IMR-90 (cell line): ENCODE measurements at regions not wholly inside any gene's neighbourhood (a gene's known extent, or its start where the extent isn't known, plus 50 kb on each side); places are given as distances from the start of the nearest gene placed in this dataset.
A peak's percentile ranks its signal among the peaks of the same experiment; 100 is the strongest.

ENCODE experiments used
- ATAC-seq: fragments of 200-7000 bp; cut with Tn5 transposase; 2 replicates; pipeline ENCODE4 v1.9.1; 2020; ENCODE audit warnings: low read depth, mild to moderate bottlenecking, moderate library complexity
- BruUV-seq: library from RNA; stranded (reverse); fragments of 400-500 nt; replicated peaks from 2 replicates; lab custom pipeline; 2021; lab: Mats Ljungman, UMichigan
- CTCF ChIA-PET: fragments of 300-600 bp; formaldehyde crosslinking; extraction: SDS; loops from one replicate; lab custom pipeline; 2021; ENCODE audit warnings: antibody characterized with exemption; lab: Yijun Ruan, JAX
- POLR2A ChIA-PET: fragments of 300-600 bp; sonication (Branson Sonifier 250); formaldehyde crosslinking; loops from one replicate; lab custom pipeline; 2022; ENCODE audit warnings: antibody characterized with exemption; ENCODE audit not compliant: unreplicated experiment; lab: Charles Lee
- DNase-seq: peaks from one replicate; pipeline ENCODE4 v3.0.0; 2013
- H2AFZ ChIP-seq: replicated peaks from 2 replicates; pipeline ENCODE3; 2013; ENCODE audit warnings: low read length, mild to moderate bottlenecking; ENCODE audit not compliant: poor library complexity
- H2AK5ac ChIP-seq: 2 replicates; pipeline ENCODE4 v1.6.1; 2013; ENCODE audit warnings: low read depth, low read length, inconsistent platforms
- H2AK9ac ChIP-seq: replicated peaks from 2 replicates; pipeline ENCODE3; 2013; ENCODE audit warnings: mild to moderate bottlenecking, low read depth, low read length, moderate library complexity; ENCODE audit not compliant: poor library complexity
- H2BK120ac ChIP-seq: 2 replicates; pipeline ENCODE4 v1.6.1; 2013; ENCODE audit warnings: low read depth, low read length, inconsistent platforms
- H2BK15ac ChIP-seq: 3 replicates; pipeline ENCODE4 v1.6.1; 2013; ENCODE audit warnings: low read depth, low read length, inconsistent platforms
- H2BK20ac ChIP-seq: 2 replicates; pipeline ENCODE4 v1.6.1; 2013; ENCODE audit warnings: low read depth, mild to moderate bottlenecking, inconsistent platforms, low read length, moderate library complexity
- H2BK5ac ChIP-seq: 2 replicates; pipeline ENCODE4 v1.6.1; 2013; ENCODE audit warnings: mild to moderate bottlenecking, low read depth, low read length, inconsistent platforms; ENCODE audit not compliant: poor library complexity, severe bottlenecking
- H3K14ac ChIP-seq: replicated peaks from 2 replicates; pipeline ENCODE4 v1.6.1; 2013; ENCODE audit warnings: low read depth, low read length, inconsistent platforms
- H3K18ac ChIP-seq: 2 replicates; pipeline ENCODE4 v1.6.1; 2013; ENCODE audit warnings: low read depth, low read length, control low read depth
- H3K23ac ChIP-seq: 2 replicates; pipeline ENCODE4 v1.6.1; 2013; ENCODE audit warnings: low read depth, low read length, inconsistent platforms
- H3K27ac ChIP-seq: 2 replicates; pipeline ENCODE4 v1.5.1; 2013; ENCODE audit warnings: mild to moderate bottlenecking, control low read depth, low read length; ENCODE audit not compliant: insufficient read depth
- H3K27me3 ChIP-seq: 2 replicates; pipeline ENCODE4 v1.6.1; 2013; ENCODE audit warnings: low read length; ENCODE audit not compliant: control insufficient read depth, insufficient read depth
- H3K36me3 ChIP-seq: 2 replicates; pipeline ENCODE4 v1.6.1; 2013; ENCODE audit warnings: low read length, mixed read lengths; ENCODE audit not compliant: control insufficient read depth, insufficient read depth
- H3K4ac ChIP-seq: 2 replicates; pipeline ENCODE4 v1.6.1; 2013; ENCODE audit warnings: low read depth, low read length, inconsistent platforms
- H3K4me1 ChIP-seq: 2 replicates; pipeline ENCODE4 v1.6.1; 2013; ENCODE audit warnings: low read length, mixed read lengths; ENCODE audit not compliant: control insufficient read depth, insufficient read depth
- H3K4me2 ChIP-seq: 2 replicates; pipeline ENCODE4 v1.6.1; 2013; ENCODE audit warnings: low read depth, mild to moderate bottlenecking, control low read depth, low read length, moderate library complexity
- H3K4me3 ChIP-seq: 2 replicates; pipeline ENCODE4 v1.5.1; 2013; ENCODE audit warnings: low read depth, mild to moderate bottlenecking, control low read depth, low read length, moderate library complexity; ENCODE audit not compliant: insufficient read depth
- H3K56ac ChIP-seq: 2 replicates; pipeline ENCODE4 v1.6.1; 2013; ENCODE audit warnings: low read length, inconsistent platforms; ENCODE audit not compliant: insufficient read depth; ENCODE audit errors: extremely low read depth
- H3K79me1 ChIP-seq, 2 experiments: 2 replicates each; pipeline ENCODE4 v1.6.1; 2013; ENCODE audit warnings: low read length in 2 of 2, inconsistent platforms in 1 of 2, low read depth in 1 of 2
- H3K9ac ChIP-seq: 2 replicates; pipeline ENCODE4 v1.6.1; 2013; ENCODE audit warnings: low read depth, low read length, control low read depth
- H3K9me1 ChIP-seq: 2 replicates; pipeline ENCODE4 v1.6.1; 2013; ENCODE audit warnings: low read length, inconsistent platforms; ENCODE audit not compliant: insufficient read depth
- H3K9me3 ChIP-seq: 2 replicates; pipeline ENCODE4 v1.6.1; 2013; ENCODE audit warnings: low read length; ENCODE audit not compliant: control insufficient read depth, insufficient read depth
- H4K20me1 ChIP-seq: 2 replicates; pipeline ENCODE4 v1.6.1; 2013; ENCODE audit warnings: low read length, inconsistent platforms; ENCODE audit not compliant: insufficient read depth
- H4K5ac ChIP-seq: 2 replicates; pipeline ENCODE4 v1.6.1; 2013; ENCODE audit warnings: mild to moderate bottlenecking, low read depth, low read length, control low read depth
- H4K8ac ChIP-seq, 2 experiments: 2 replicates each; pipeline ENCODE4 v1.6.1; 2013; ENCODE audit warnings: low read depth in 2 of 2, low read length in 2 of 2, control low read depth in 1 of 2, inconsistent platforms in 1 of 2
- H4K91ac ChIP-seq: 2 replicates; pipeline ENCODE4 v1.6.1; 2013; ENCODE audit warnings: low read depth, low read length, inconsistent platforms; ENCODE audit not compliant: insufficient read depth
- CEBPB ChIP-seq: IDR thresholded peaks from 2 replicates; pipeline ENCODE4 v1.6.1; 2012; ENCODE audit warnings: low read depth, low read length, improper control_type of control experiment
- CTCF ChIP-seq: conservative IDR thresholded peaks from 2 replicates; pipeline ENCODE4 v1.5.1; 2012; ENCODE audit warnings: mild to moderate bottlenecking, low read depth, low read length, improper control_type of control experiment
- ELK1 ChIP-seq: fragments of 150-350 bp; IDR thresholded peaks from 2 replicates; pipeline ENCODE4 v1.6.1; 2016; ENCODE audit warnings: low read depth, mild to moderate bottlenecking, low read length, moderate library complexity, borderline replicate concordance
- FOS ChIP-seq: fragments of 150-350 bp; IDR thresholded peaks from 2 replicates; pipeline ENCODE4 v1.6.1; 2016; ENCODE audit warnings: low read depth, low read length
- MAFK ChIP-seq: IDR thresholded peaks from 2 replicates; pipeline ENCODE4 v1.6.1; 2012; ENCODE audit warnings: low read depth, low read length, improper control_type of control experiment
- MAZ ChIP-seq: IDR thresholded peaks from 2 replicates; pipeline ENCODE4 v1.6.1; 2012; ENCODE audit warnings: low read depth, mild to moderate bottlenecking, low read length, improper control_type of control experiment, moderate library complexity, borderline replicate concordance
- POLR2A ChIP-seq: IDR thresholded peaks from 2 replicates; pipeline ENCODE4 v1.6.1; 2012; ENCODE audit warnings: mild to moderate bottlenecking, low read depth, low read length
- RAD21 ChIP-seq: IDR thresholded peaks from 2 replicates; pipeline ENCODE4 v1.6.1; 2012; ENCODE audit warnings: low read length, improper control_type of control experiment
- RCOR1 ChIP-seq: IDR thresholded peaks from 2 replicates; pipeline ENCODE4 v1.6.1; 2012; ENCODE audit warnings: mild to moderate bottlenecking, low read length, improper control_type of control experiment; ENCODE audit not compliant: insufficient replicate concordance
- WGBS, 2 experiments: methylation state at CpG; one replicate each; pipeline versions ENCODE4 v1.1.5 to v1.1.7; 2013; ENCODE audit warnings: missing lambda C conversion rate in 2 of 2; ENCODE audit not compliant: insufficient read length in 1 of 2; ENCODE audit errors: extremely low coverage in 2 of 2; 5-methylcytosine and 5-hydroxymethylcytosine counted together
- dilution Hi-C: fragments of 300-500 bp; cut with HindIII; formaldehyde crosslinking; loops from one replicate; pipeline ENCODE4 v1.14.3; 2018; ENCODE audit warnings: low sequenced_read_pairs; ENCODE audit not compliant: unreplicated experiment
- in situ Hi-C: fragments of 300-500 bp; cut with MboI; formaldehyde crosslinking; loops from 3 replicates; pipeline ENCODE4 v1.14.3; 2019; ENCODE audit warnings: low sequenced_read_pairs, inconsistent platforms, mixed read lengths
- intact Hi-C: fragments of 100-400 bp; cut with micrococcal nuclease; formaldehyde crosslinking; loops from 2 replicates; pipeline ENCODE4 v1.10.0; 2022

GRCh38 chr14:84390010-84390409 is 1139.9 kb upstream of the FLRT2 start:
- dilution Hi-C loops (no loop called here), intact Hi-C loops (no loop called here), in situ Hi-C loops (no loop called here)
- H2BK15ac ChIP-seq, result no peak overlapping the region
- no peak overlapping the region for H3K56ac ChIP-seq
- H3K27me3 ChIP-seq, result no peaks in the 10 kb centered on the region
- H2AFZ ChIP-seq, result no peak overlapping the region
- H3K79me1 ChIP-seq, result no peaks in the 10 kb centered on the region
- no peak overlapping the region for H3K23ac ChIP-seq
- H2AK9ac ChIP-seq, result no peak overlapping the region
- H3K9ac ChIP-seq, result no peak overlapping the region
- no peaks in the 10 kb centered on the region for H4K20me1 ChIP-seq
- no peak overlapping the region; the same call in 1 of the 2 replicates for H3K27ac ChIP-seq
- no peak overlapping the region for H2BK5ac ChIP-seq
- H3K4ac ChIP-seq, result no peak overlapping the region
- BruUV-seq, result no TSS peak
- peaks cover 5% of the 10 kb centered on the region; the same call in 1 of the 2 replicates for H3K4me1 ChIP-seq
- CTCF ChIA-PET, result interaction anchor here (0.6 kb wide), 2 partner anchors 136 to 817 kb away, joined by 3 read pairs; no protein-coding TSS in a partner anchor
- no CpG with 5 or more reads among the region's 3 CpGs for WGBS, 2 experiments
- POLR2A ChIA-PET, result no interaction called here
- H3K9me3 ChIP-seq, result no peaks in the 10 kb centered on the region
- H3K14ac ChIP-seq, result no peak overlapping the region
- no peak overlapping the region for H4K8ac ChIP-seq
- no peak overlapping the region for H2BK20ac ChIP-seq
- no peak overlapping the region for H3K4me3 ChIP-seq
- H2BK120ac ChIP-seq, result no peak overlapping the region
- TF ChIP-seq FOS (no peak), RCOR1 (no peak), POLR2A (no peak), ELK1 (no peak), CEBPB (no peak), RAD21 (no peak), CTCF (no peak), MAFK (no peak), MAZ (no peak)
- ATAC-seq (peak; percentile 86), DNase-seq (peak; percentile 8)
- no peaks in the 10 kb centered on the region for H3K36me3 ChIP-seq
- no peak overlapping the region for H3K18ac ChIP-seq
- no peak overlapping the region for H2AK5ac ChIP-seq
- no peaks in the 10 kb centered on the region for H3K9me1 ChIP-seq
- H4K91ac ChIP-seq, result no peak overlapping the region
- no peak overlapping the region for H4K5ac ChIP-seq
- no peak overlapping the region for H3K4me2 ChIP-seq
